Esophagus squamous epithelium (tissue), 5 donors: ENCODE measurements at regions not wholly inside any gene's neighbourhood (a gene's known extent, or its start where the extent isn't known, plus 50 kb on each side); places are given as distances from the start of the nearest gene placed in this dataset.

ENCODE experiments used
- DNase-seq: peaks from one replicate; lab custom pipeline; 2025; lab: John Stamatoyannopoulos, UW
- H3K27ac ChIP-seq, 4 donors: fragments of 200-600 bp; sonication (generic); one replicate each; pipeline ENCODE4 v1.5.1; 2016 to 2019; ENCODE audit warnings: mild to moderate bottlenecking in 1 of 4
- H3K27me3 ChIP-seq, 4 donors: fragments of 200-600 bp; sonication (generic); 1 replicate in 3 of 4; 2 replicates in 1 of 4; pipeline versions ENCODE4 v1.5.1 to v1.6.0; 2017 to 2021; ENCODE audit warnings: antibody characterized with exemption in 1 of 4
- H3K36me3 ChIP-seq, 3 donors: fragments of 200-600 bp; sonication (generic); one replicate each; pipeline ENCODE4 v1.5.1; 2016 to 2019
- H3K4me1 ChIP-seq, 3 donors: fragments of 200-600 bp; sonication (generic); one replicate each; pipeline ENCODE4 v1.5.1; 2017 to 2019
- H3K4me3 ChIP-seq, 4 donors: fragments of 200-600 bp; sonication (generic); 1 replicate in 3 of 4; 2 replicates in 1 of 4; pipeline ENCODE4 v1.5.1; 2016 to 2019; ENCODE audit warnings: mild to moderate bottlenecking in 2 of 4, moderate library complexity in 1 of 4
- H3K9me3 ChIP-seq, 3 donors: fragments of 200-600 bp; sonication (generic); one replicate each; pipeline ENCODE4 v1.5.1; 2016 to 2019
- POLR2A ChIP-seq, 4 donors: fragments of 450-650 bp; IDR thresholded peaks; one replicate each; pipeline ENCODE4 v1.6.1; 2017; ENCODE audit warnings: antibody characterized with exemption in 4 of 4, mild to moderate bottlenecking in 4 of 4, moderate library complexity in 3 of 4
- WGBS, 2 donors: methylation state at CpG; one replicate each; pipeline ENCODE4 v1.1.5; 2018; 5-methylcytosine and 5-hydroxymethylcytosine counted together
- intact Hi-C: fragments of 100-400 bp; cut with DNase I; formaldehyde crosslinking; loops from one replicate; pipeline ENCODE4 v1.15.0; 2022
- TF ChIP-seq, protein P1 (sequence below), 6 experiments: fragments of 450-650 bp in 4 of 6; fragments of 200-600 bp in 2 of 6; sonication (generic) in 2 of 6; IDR thresholded peaks; one replicate each; pipeline ENCODE4 v1.5.1; 2016 to 2019; ENCODE audit warnings: antibody characterized with exemption in 6 of 6, mild to moderate bottlenecking in 4 of 6, moderate library complexity in 4 of 6
- donor health status: DM: yes; HTN: yes; CAD: no.

DNA sequence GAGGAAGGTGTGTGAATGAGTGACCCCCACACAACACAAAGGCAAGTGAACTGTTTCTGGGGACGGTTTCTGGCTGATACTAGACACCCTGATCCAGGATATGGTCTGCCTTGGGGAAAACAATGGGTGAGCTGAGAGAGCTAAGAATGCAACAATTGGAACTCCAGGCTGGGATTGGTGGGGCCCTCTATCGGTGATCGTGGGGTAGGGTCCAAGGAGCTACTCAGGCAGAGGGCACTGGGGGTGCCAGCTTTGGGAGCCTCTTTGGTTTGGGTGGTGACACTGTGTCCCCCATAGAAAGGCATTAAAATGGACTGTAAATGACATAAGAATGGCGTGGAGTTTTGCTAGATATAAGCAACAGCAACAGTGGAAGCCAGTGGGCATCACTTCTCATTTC, 439.1 kb downstream of the DMAC1 start:
- intact Hi-C loops, result no loop called here
- no peak overlapping the region for H3K4me3 ChIP-seq
- 51 to 56% methylated on average over 4 of the region's 4 CpGs for WGBS, 2 donors
- no peaks in the 10 kb centered on the region for H3K36me3 ChIP-seq
- no peak for TF ChIP-seq POLR2A (IDR thresholded peaks at IDR 0.05)
- H3K9me3 ChIP-seq, result no peaks in the 10 kb centered on the region
- no peak for DNase-seq
- no peaks in the 10 kb centered on the region for H3K27me3 ChIP-seq
- no peak overlapping the region for H3K27ac ChIP-seq
- no peaks in the 10 kb centered on the region for H3K4me1 ChIP-seq

DNA sequence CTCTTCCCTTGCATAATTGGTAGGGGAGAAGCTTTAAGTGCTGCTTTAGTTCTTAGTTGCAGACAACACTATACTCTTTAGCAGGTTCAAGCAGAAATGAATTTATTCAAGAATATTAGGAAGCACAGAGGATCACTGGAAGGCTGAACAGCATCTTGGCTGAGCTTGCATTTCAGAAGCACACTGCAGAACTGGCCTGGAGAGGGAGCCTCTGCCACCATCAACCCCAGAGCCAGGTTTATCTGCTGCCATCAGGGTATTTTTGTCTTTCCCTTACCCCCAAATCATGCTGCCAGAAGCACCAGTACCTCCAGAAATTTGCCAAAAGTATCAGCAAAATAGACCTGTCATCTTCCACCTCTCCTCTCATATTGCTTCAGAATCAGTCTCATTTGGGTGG, 440.7 kb downstream of the DMAC1 start:
- no peak for DNase-seq
- H3K27me3 ChIP-seq, result no peaks in the 10 kb centered on the region
- no peaks in the 10 kb centered on the region for H3K9me3 ChIP-seq
- H3K27ac ChIP-seq, result no peak overlapping the region
- H3K4me1 ChIP-seq, result no peaks in the 10 kb centered on the region
- intact Hi-C loops, result no loop called here
- no peak for TF ChIP-seq POLR2A (IDR thresholded peaks at IDR 0.05)
- TF ChIP-seq, protein P1, sequence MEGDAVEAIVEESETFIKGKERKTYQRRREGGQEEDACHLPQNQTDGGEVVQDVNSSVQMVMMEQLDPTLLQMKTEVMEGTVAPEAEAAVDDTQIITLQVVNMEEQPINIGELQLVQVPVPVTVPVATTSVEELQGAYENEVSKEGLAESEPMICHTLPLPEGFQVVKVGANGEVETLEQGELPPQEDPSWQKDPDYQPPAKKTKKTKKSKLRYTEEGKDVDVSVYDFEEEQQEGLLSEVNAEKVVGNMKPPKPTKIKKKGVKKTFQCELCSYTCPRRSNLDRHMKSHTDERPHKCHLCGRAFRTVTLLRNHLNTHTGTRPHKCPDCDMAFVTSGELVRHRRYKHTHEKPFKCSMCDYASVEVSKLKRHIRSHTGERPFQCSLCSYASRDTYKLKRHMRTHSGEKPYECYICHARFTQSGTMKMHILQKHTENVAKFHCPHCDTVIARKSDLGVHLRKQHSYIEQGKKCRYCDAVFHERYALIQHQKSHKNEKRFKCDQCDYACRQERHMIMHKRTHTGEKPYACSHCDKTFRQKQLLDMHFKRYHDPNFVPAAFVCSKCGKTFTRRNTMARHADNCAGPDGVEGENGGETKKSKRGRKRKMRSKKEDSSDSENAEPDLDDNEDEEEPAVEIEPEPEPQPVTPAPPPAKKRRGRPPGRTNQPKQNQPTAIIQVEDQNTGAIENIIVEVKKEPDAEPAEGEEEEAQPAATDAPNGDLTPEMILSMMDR (IDR thresholded peaks at IDR 0.05), result no peak
- no peak overlapping the region for H3K4me3 ChIP-seq
- no peaks in the 10 kb centered on the region for H3K36me3 ChIP-seq

DNA sequence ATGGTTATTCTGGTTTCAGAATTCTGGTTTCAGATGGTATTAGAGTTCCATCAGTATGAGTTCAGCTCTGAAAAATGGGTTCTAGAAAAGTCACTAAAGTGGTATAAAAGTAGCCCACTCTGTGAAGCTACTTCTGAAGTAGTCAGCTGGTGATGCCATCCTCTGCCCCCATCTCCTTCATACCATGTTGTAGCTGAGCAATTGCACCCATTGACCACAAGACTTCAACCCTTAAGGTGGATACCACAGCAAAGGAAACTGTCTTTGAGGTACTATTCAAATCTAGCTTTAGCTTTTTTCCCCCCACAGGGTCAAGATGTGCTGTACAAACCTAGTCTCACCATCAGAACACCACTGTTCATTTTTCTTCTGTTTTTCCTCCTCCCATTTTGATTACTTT, 444.9 kb downstream of the DMAC1 start:
- no peak for DNase-seq
- intact Hi-C loops, result no loop called here
- TF ChIP-seq, protein P1 (IDR thresholded peaks at IDR 0.05), result no peak
- no peak for TF ChIP-seq POLR2A (IDR thresholded peaks at IDR 0.05)

DNA sequence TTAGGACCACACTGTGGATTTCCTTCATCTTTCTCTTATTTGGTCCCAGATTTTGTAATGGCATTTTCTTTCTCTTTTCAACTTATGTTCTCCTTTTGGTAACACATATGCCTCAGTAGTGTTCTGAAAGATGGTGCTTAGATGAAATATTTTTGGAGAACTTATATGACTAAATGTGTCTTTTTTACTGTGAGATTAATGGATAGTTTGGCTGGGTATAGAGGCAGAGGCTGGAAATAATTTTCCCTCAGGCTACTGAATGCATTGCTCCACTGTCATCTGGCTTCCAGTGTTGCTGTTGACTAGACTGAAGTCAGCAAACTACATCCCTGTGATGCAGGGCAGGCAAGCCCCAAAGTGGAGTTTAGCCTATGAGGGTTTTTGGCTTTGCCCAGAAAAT, 450.9 kb downstream of the DMAC1 start:
- intact Hi-C loops, result no loop called here
- no peak overlapping the region for H3K4me3 ChIP-seq
- H3K27me3 ChIP-seq, result no peaks in the 10 kb centered on the region
- no peak overlapping the region for H3K27ac ChIP-seq
- H3K36me3 ChIP-seq, result no peaks in the 10 kb centered on the region
- no peak for TF ChIP-seq POLR2A (IDR thresholded peaks at IDR 0.05)
- TF ChIP-seq, protein P1 (IDR thresholded peaks at IDR 0.05), result no peak
- no peaks in the 10 kb centered on the region for H3K4me1 ChIP-seq
- no peaks in the 10 kb centered on the region for H3K9me3 ChIP-seq
- no peak for DNase-seq

More for the DNA sequence above, 444.9 kb downstream of the DMAC1 start:
- no peaks in the 10 kb centered on the region for H3K27me3 ChIP-seq
- no peaks in the 10 kb centered on the region for H3K36me3 ChIP-seq
- no peak overlapping the region for H3K27ac ChIP-seq
- no peak overlapping the region for H3K4me3 ChIP-seq
- no peaks in the 10 kb centered on the region for H3K9me3 ChIP-seq
- H3K4me1 ChIP-seq, result no peaks in the 10 kb centered on the region

DNA sequence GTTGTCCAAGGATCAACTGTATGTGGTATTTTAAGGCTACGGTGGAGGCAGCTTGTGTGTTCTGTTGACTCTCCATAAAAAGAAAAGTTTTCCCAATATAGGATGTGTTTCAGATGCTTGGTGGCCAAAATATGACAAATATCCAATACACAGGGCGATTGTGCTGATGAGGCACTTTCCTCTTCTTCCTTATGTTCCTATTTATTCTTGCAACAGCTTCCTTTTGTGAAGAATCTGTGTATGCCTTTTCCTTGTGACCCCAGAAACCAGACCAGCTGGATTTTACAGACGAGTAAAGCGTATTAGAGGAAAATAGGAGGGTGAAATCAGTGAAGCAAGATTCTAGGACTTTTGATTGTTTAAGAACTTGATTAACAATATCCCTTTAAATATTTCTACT, 452.0 kb downstream of the DMAC1 start:
- WGBS, 2 donors, result 42 to 49% methylated on average over 4 of the region's 4 CpGs
- Histone ChIP-seq H3K4me3 (no peak overlapping the region), H3K27ac (no peak overlapping the region), H3K4me1 (no peaks in the 10 kb centered on the region), H3K27me3 (no peaks in the 10 kb centered on the region), H3K9me3 (no peaks in the 10 kb centered on the region), H3K36me3 (no peaks in the 10 kb centered on the region)
- DNase-seq, result no peak
- no peak for TF ChIP-seq POLR2A (IDR thresholded peaks at IDR 0.05)
- TF ChIP-seq, protein P1 (IDR thresholded peaks at IDR 0.05), result no peak
- intact Hi-C loops, result no loop called here

DNA sequence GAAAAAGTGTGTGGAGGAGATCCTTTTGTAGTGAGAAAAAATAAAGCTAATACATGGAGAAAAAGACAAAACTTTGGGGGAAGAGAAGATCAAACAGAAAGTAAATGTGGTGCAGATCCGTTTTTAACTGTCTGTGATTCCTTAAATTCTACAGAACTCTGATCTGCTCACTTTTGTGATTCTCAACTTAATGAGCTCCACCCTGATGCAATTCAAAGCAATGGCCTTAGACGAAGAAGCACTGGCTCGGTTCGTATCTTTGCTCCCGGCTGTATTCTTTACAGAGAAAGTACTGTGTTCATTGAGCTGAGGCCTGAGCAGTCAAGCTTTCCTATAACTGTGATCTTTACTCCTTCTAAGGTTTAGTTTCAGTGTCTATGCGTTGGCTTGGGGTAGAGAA, 453.4 kb downstream of the DMAC1 start:
- no peak for DNase-seq
- intact Hi-C loops, result no loop called here
- Histone ChIP-seq H3K4me3 (no peak overlapping the region), H3K36me3 (no peaks in the 10 kb centered on the region), H3K27me3 (no peaks in the 10 kb centered on the region), H3K27ac (no peak overlapping the region), H3K4me1 (no peaks in the 10 kb centered on the region), H3K9me3 (no peaks in the 10 kb centered on the region)
- TF ChIP-seq POLR2A (IDR thresholded peaks at IDR 0.05), result no peak
- TF ChIP-seq, protein P1 (IDR thresholded peaks at IDR 0.05), result no peak
- WGBS, 2 donors, result 83 to 92% methylated on average over 6 of the region's 6 CpGs
